IgD-negative memory B cell (primary cell): ENCODE measurements at regions not wholly inside any gene's neighbourhood (a gene's known extent, or its start where the extent isn't known, plus 50 kb on each side); places are given as distances from the start of the nearest gene placed in this dataset.

Experiments used
- H3K27ac Mint-ChIP-seq, 3 donors: one replicate each; pipeline ENCODE4 v1.8.0; 2020 to 2022; ENCODE audit warnings: mild to moderate bottlenecking in 3 of 3, mixed read lengths in 3 of 3, moderate library complexity in 1 of 3
- H3K27me3 Mint-ChIP-seq: one replicate; pipeline ENCODE4 v1.8.0; 2021; ENCODE audit warnings: mixed read lengths
- H3K36me3 Mint-ChIP-seq: one replicate; pipeline ENCODE4 v1.8.0; 2020; ENCODE audit warnings: mild to moderate bottlenecking, mixed read lengths
- H3K4me1 Mint-ChIP-seq, 3 donors: one replicate each; pipeline ENCODE4 v1.8.0; 2020 to 2022; ENCODE audit warnings: mixed read lengths in 3 of 3, mild to moderate bottlenecking in 1 of 3
- H3K4me3 Mint-ChIP-seq, 4 donors: one replicate each; pipeline ENCODE4 v1.8.0; 2020 to 2022; ENCODE audit warnings: mild to moderate bottlenecking in 4 of 4, mixed read lengths in 4 of 4, moderate library complexity in 3 of 4
- H3K9me3 Mint-ChIP-seq, 3 donors: one replicate each; pipeline ENCODE4 v1.8.0; 2020 to 2021; ENCODE audit warnings: mixed read lengths in 3 of 3, mild to moderate bottlenecking in 1 of 3

DNA sequence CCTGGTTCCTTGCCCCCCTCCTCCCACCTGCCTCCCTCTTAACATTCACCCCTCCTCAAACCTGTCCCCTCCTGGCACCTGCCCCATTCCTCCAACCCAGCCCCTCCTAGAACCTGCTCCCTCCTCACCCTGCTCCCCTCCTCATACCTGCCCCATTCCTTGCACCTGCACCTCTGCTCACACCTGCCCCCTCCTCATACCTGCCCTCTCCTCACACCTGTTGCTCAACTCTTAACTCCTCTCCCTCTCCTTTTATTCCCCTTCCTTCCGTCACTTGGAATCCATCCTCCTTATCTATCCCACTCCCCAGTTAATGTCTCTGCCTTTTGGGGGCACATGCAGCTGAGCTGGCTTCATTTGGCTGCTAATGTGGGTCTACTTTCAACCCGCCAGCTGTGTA is 712.1 kb downstream of the MTRR start:
- peaks cover 0 to 3% (median 2%) of the 10 kb centered on the region in 3 donors for H3K9me3 Mint-ChIP-seq
- no peak overlapping the region for H3K4me3 Mint-ChIP-seq
- no peaks in the 10 kb centered on the region for H3K27me3 Mint-ChIP-seq
- no peaks in the 10 kb centered on the region for H3K36me3 Mint-ChIP-seq
- peaks cover 4 to 9% (median 5%) of the 10 kb centered on the region in 3 donors for H3K4me1 Mint-ChIP-seq
- H3K27ac Mint-ChIP-seq = no peak overlapping the region

DNA sequence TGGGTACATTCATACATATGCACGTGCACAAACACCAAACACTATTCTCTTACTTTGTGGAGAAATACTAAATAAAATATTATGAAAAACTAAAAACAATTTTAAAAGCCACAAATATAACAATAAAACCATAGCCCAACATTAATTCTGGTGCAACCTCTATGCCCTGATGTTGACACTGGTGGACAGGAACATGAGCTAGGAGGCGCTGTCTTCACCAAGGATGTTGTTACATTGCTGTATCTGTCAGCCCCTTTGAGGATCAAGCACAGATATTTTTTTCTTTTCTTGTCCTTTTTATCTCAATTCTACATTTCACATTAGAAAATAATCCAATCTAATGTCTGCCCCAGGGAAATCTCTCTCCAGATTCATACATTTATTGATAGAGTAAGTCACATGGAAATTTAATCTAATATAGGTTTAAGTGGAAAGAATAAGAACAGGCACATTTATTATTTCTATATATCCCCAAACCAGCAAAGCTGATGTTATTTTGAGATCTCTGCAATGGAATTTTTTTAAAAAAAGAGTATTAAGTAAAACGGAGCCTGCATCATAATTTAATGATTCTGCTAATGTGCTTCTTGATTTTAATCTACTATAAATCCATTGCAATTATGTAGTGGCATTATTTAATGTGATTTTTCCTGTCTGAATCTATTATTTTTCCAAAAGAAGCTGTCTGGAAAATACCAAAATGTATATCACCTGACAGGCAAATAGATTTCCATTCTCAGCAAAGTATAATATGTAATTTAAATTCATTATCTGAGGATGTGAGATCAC is 716.5 kb downstream of the MTRR start:
- Mint-ChIP-seq H3K4me3 (no peak overlapping the region), H3K27me3 (no peaks in the 10 kb centered on the region), H3K36me3 (no peaks in the 10 kb centered on the region), H3K9me3 (peaks cover 2 to 6% (median 5%) of the 10 kb centered on the region in 3 donors), H3K27ac (no peak overlapping the region), H3K4me1 (no peaks in the 10 kb centered on the region)

DNA sequence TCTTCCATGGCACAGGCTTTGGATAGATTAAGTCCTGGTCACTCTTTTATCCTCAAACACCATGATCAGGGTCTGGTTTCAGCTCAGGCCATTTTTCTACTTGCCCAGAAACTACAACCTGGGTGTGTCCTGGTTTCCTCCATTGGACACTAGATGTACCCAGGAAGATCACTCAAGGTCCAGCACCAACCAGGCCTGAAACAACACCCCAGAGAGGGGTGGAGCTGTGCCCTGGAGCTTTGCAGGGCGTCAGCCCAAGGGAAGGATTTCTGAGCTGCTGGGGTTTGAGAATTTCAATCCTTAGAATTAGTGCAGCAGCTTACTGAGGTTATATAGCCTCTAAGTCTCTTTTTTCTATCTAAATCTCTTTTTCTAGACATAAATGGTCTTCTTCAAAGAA is 722.0 kb downstream of the MTRR start:
- H3K4me1 Mint-ChIP-seq = no peaks in the 10 kb centered on the region
- H3K4me3 Mint-ChIP-seq = no peak overlapping the region
- H3K27me3 Mint-ChIP-seq = no peaks in the 10 kb centered on the region
- peaks cover 1 to 6% (median 4%) of the 10 kb centered on the region in 3 donors for H3K9me3 Mint-ChIP-seq
- H3K36me3 Mint-ChIP-seq = no peaks in the 10 kb centered on the region
- no peak overlapping the region for H3K27ac Mint-ChIP-seq

DNA sequence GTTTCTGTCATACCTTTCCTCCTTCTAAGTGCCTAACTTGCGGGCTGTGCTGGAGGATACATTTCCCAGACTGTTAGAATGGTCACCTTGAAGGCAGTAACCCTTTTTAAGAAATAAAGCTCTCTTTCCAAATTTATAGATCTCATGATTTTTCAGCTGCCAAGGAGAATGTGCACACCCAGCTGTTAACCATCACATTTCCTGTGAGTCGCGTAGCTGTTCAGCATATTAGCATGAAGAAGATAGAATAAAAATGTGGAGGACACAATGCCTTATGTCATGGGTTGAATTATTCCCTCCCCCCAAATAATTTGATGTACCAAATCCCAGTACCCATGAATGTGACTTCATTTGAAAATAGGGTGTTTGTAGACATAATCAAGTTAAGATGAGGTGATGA is 729.4 kb downstream of the MTRR start:
- no peak overlapping the region for H3K27ac Mint-ChIP-seq
- no peaks in the 10 kb centered on the region for H3K27me3 Mint-ChIP-seq
- no peak overlapping the region for H3K4me3 Mint-ChIP-seq
- H3K36me3 Mint-ChIP-seq = no peaks in the 10 kb centered on the region
- no peaks in the 10 kb centered on the region for H3K4me1 Mint-ChIP-seq
- H3K9me3 Mint-ChIP-seq = peaks cover 0 to 6% (median 0%) of the 10 kb centered on the region in 3 donors

DNA sequence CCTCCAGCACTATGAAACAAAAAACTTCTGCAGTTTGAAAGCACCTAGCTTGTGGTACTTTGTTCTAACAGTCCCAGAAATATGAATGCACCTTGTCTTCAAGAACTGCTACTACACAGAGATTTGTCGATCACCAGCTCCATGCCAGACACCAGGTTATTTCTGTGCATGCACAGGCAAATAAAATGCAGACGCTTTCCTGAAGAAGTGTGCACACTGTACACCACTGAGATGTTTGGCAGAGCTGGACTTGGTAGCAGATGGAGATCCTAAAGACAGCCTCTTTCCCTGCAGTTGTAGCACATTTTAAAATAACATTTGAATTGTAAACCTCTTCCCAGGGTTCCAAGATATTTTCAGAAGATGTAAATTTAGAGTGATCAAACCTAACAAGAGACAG is 730.0 kb downstream of the MTRR start:
- Mint-ChIP-seq H3K9me3 (peaks cover 0 to 4% (median 0%) of the 10 kb centered on the region in 3 donors), H3K27me3 (no peaks in the 10 kb centered on the region), H3K27ac (no peak overlapping the region)

DNA sequence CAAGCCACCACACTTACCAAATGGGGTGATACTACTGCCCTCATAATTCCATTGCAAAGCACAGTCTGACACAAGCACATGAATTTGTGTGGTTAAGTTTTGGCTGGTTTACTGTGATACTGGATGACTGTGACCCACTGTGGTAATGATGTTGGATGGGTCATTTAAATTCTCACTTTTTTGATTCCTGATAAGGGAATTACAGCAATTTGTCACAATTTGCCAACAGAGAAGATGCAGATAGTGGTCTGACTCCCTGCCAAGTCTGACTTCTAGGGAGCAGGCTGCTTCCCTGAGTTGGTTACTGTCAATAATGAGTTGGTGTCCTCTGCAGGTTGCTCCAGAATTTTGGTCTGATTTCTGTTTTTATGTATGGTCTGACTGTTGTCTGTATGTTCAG is 731.9 kb downstream of the MTRR start:
- Mint-ChIP-seq H3K4me3 (no peak overlapping the region), H3K9me3 (peaks cover 0 to 2% (median 0%) of the 10 kb centered on the region in 3 donors), H3K27me3 (no peaks in the 10 kb centered on the region), H3K36me3 (no peaks in the 10 kb centered on the region), H3K27ac (no peak overlapping the region), H3K4me1 (no peaks in the 10 kb centered on the region)

More for the DNA sequence above, 730.0 kb downstream of the MTRR start:
- no peaks in the 10 kb centered on the region for H3K4me1 Mint-ChIP-seq
- no peak overlapping the region for H3K4me3 Mint-ChIP-seq
- H3K36me3 Mint-ChIP-seq = no peaks in the 10 kb centered on the region

DNA sequence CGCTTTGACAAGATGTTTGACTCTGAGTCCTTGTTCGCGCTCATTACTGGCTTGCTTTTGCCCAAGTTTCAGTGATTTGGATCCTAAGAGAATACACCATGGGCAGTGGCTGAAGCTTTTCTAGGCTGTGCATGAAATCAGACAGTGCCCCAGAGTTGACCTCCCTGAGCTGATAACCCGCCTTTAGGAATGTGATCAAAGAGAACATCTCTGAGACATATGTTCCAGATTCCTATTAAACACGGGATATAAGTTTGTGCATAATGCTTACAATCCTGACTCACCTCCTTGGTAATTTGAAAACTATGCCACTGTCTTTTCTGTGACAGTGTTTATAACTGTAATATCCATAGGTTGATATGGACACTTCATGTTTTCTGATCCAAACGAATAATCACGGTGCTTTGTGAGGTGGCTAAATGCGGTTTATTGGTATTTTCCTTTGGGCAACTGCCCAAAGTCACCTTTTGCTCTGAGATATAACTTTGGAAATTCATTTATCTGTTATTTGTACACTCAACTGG is 732.9 kb downstream of the MTRR start:
- no peak overlapping the region for H3K4me3 Mint-ChIP-seq
- H3K27ac Mint-ChIP-seq = no peak overlapping the region
- no peaks in the 10 kb centered on the region for H3K36me3 Mint-ChIP-seq
- no peaks in the 10 kb centered on the region for H3K27me3 Mint-ChIP-seq
- H3K4me1 Mint-ChIP-seq = no peaks in the 10 kb centered on the region
- H3K9me3 Mint-ChIP-seq = peaks cover 0 to 2% (median 0%) of the 10 kb centered on the region in 3 donors

DNA sequence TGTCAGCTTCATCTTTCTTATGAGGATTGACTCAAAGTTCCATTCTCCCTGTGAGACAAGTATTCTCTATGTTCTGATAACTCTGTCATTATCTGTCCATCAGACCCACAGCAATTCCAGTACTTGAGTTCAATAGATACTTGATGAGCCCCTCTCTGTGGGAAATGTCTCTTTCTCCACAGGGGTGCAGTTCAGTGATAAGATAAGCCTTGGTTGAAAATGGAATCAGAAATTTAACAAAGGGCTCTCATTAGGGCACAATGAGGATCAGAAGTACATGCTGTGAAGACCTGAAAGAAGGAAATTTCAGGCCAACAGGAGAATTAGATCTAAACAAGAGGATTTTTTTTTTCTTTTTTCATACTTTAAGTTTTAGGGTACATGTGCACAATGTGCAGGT is 737.3 kb downstream of the MTRR start:
- no peaks in the 10 kb centered on the region for H3K9me3 Mint-ChIP-seq
- H3K4me1 Mint-ChIP-seq = no peaks in the 10 kb centered on the region

DNA sequence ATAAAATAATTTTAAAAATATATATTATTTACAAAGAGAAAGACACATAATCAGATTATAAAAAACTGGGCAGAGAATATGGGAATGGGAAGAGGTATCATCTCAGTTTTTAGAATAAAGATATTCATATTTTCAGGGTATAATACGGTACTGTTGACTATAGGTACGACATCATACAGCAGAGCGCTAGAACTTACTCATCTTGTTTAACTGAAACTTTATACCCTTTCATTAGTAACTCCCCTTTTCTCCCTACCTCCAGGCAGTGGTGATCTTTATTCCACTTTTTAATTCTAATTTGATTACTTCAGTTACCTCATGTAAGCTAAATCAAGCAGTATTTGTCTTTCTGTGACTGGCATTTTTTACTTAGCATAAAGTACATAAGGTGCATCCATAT is 742.1 kb downstream of the MTRR start:
- H3K27ac Mint-ChIP-seq = no peak overlapping the region
- peaks cover 2 to 4% (median 4%) of the 10 kb centered on the region in 3 donors for H3K9me3 Mint-ChIP-seq
- no peak overlapping the region for H3K4me3 Mint-ChIP-seq
- no peaks in the 10 kb centered on the region for H3K27me3 Mint-ChIP-seq
- H3K4me1 Mint-ChIP-seq = no peaks in the 10 kb centered on the region
- no peaks in the 10 kb centered on the region for H3K36me3 Mint-ChIP-seq

More for the DNA sequence above, 737.3 kb downstream of the MTRR start:
- Mint-ChIP-seq H3K27me3 (no peaks in the 10 kb centered on the region), H3K27ac (no peak overlapping the region), H3K36me3 (no peaks in the 10 kb centered on the region), H3K4me3 (no peak overlapping the region)

DNA sequence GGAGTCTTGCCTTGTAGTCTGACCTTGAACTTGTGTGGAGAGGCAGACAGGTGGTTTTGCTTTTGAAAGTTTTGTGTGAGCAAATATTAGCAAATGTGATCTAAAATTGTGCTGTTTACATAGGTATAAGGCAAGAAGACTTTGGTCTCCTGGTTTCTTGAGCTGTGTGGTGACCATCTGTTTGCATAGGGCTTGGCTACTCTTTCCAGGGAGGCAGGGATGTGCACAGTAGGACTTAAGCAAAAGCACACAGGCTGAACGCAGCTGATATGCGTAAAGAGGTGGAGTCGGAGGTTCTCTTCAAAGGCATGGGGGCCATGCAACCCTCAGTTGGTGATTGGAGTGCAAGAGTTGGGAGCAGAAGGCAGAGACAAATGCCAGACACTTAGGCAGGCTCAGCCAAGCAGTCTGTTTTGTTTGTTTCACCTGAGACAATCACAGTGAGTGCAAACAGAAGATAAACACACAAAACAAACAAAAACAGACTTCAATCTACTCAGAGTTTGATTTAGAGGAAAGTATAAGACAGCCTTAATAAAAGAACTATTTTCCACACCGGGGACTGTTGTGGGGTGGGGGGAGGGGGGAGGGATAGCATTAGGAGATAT is 744.2 kb downstream of the MTRR start:
- Mint-ChIP-seq H3K4me3 (no peak overlapping the region), H3K27me3 (no peaks in the 10 kb centered on the region), H3K9me3 (peaks cover 2 to 4% (median 4%) of the 10 kb centered on the region in 3 donors), H3K27ac (no peak overlapping the region), H3K4me1 (no peaks in the 10 kb centered on the region), H3K36me3 (no peaks in the 10 kb centered on the region)

DNA sequence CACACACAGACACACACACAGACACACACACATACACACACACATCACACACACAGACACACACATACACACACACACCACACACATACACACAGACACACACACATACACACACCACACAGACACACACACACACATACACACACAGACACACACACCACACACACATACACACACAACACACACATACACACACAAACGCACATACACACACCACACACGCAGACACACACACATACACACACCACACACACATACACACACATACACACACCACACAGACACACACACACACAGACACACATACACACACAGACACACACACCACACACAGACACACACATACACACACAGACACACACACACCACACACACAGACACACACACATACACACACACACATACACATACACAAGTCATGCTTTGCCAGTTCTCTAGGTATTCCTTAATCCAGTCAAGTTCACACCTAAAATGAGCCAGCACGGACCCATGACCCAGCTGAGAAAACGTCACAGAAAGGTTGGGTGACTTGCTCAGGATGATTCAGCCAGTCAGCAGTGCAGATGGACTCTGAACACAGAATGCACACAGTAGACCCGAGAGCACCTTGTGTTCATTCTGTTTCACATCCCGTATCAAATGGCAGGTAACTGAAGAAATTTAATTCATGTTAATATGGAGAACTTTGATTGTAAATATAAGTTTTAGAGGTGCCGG is 746.4 kb downstream of the MTRR start:
- Mint-ChIP-seq H3K27me3 (no peaks in the 10 kb centered on the region), H3K9me3 (peaks cover 2 to 4% (median 4%) of the 10 kb centered on the region in 3 donors), H3K4me3 (no peak overlapping the region), H3K36me3 (no peaks in the 10 kb centered on the region), H3K27ac (peak overlapping the region in 1 of 3 donors; percentile 8), H3K4me1 (no peaks in the 10 kb centered on the region)

DNA sequence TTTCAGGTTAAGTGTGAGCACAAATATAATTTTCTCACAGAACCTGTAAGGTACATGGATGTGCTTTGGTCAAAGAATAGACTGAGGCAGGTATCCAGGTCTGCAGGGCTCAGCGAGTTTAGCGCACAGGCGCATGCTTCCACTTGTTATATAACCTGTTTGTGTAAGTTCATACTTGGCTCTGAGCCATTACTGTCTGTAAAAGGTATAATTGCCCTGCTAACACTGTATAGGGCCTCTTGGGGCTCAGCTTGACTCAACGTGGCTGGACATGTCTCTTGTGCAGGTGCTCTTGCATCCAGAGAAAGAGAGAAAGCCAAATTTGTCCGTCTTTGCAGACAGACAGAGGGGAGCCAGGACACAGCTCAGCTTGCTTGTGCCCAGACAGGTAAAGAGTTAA is 759.6 kb downstream of the MTRR start:
- H3K9me3 Mint-ChIP-seq = peaks cover 1 to 12% (median 8%) of the 10 kb centered on the region in 3 donors
- peaks cover 1% of the 10 kb centered on the region for H3K27me3 Mint-ChIP-seq
- H3K4me1 Mint-ChIP-seq = no peaks in the 10 kb centered on the region
- H3K36me3 Mint-ChIP-seq = no peaks in the 10 kb centered on the region
- H3K4me3 Mint-ChIP-seq = no peak overlapping the region
- H3K27ac Mint-ChIP-seq = no peak overlapping the region

DNA sequence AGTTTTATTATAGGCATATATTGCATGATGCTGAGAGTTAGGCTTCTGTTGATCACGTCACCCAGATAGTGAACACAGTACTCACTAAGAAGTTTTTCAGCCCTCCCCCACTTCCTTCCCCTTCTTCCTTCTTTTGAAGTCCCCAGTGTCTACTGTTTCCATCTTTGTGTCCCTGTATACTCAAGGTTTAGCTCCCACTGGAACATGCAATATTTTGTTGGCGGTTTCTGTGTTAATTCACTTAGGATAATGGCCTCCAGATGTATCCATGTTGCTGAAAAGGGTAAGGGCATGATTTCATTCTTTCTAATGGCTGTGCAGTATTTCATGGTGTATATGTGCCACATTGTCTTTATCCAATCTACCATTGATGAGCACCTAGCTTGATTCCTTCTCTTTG is 764.3 kb downstream of the MTRR start:
- no peak overlapping the region for H3K27ac Mint-ChIP-seq
- H3K27me3 Mint-ChIP-seq = no peaks in the 10 kb centered on the region
- H3K4me1 Mint-ChIP-seq = no peaks in the 10 kb centered on the region
- peak overlapping the region in 1 of 4 donors; percentile 23 for H3K4me3 Mint-ChIP-seq
- H3K36me3 Mint-ChIP-seq = no peaks in the 10 kb centered on the region
- peaks cover 1 to 14% (median 8%) of the 10 kb centered on the region in 3 donors for H3K9me3 Mint-ChIP-seq

DNA sequence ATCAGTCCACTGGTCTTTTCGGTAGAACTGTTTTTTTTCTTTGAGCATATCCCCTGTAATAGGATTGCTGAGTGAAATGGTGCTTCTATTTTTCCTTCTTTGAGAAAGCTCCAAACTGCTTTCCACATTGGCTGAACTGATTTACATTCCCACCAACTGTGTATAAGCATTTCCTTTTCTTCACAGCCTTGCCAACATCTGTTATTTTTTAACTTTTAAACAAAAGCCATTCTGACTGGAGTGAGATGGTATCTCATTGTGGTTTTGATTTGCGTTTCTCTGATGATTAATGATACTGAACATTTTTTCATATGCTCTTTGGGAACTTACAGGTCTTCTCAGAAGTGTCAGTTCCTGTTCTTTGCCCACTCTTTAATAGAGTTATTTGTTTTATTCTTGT is 764.7 kb downstream of the MTRR start:
- Mint-ChIP-seq H3K36me3 (no peaks in the 10 kb centered on the region), H3K9me3 (peaks cover 1 to 14% (median 8%) of the 10 kb centered on the region in 3 donors), H3K27ac (no peak overlapping the region), H3K4me3 (no peak overlapping the region), H3K27me3 (no peaks in the 10 kb centered on the region), H3K4me1 (no peaks in the 10 kb centered on the region)

DNA sequence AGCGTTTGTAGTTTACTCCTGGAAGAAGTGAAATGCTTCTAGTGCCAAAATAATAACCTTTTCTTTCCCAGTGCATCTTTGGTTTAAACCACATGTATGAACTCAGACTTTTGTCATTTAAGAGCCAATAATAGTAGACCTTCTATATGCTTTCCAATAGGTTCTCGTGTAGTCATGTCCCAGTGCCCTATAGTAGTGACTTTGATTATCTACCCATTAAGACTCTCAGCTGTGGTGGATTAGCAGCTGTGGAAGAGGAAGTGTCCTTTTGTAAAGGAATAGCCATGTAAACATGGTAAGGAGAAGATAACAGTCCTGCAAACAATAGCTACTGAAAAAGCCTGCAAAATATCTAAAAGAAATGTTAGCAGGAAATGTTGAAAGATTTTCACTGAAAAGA is 765.3 kb downstream of the MTRR start:
- Mint-ChIP-seq H3K27ac (no peak overlapping the region), H3K27me3 (no peaks in the 10 kb centered on the region), H3K4me3 (no peak overlapping the region), H3K36me3 (no peaks in the 10 kb centered on the region), H3K4me1 (no peaks in the 10 kb centered on the region), H3K9me3 (peaks cover 1 to 14% (median 8%) of the 10 kb centered on the region in 3 donors)
